Mesodermal cell (in vitro differentiated cells): ENCODE measurements at regions not wholly inside any gene's neighbourhood (a gene's known extent, or its start where the extent isn't known, plus 50 kb on each side); places are given as distances from the start of the nearest gene placed in this dataset.

Source experiments
- H3K27ac ChIP-seq: 2 replicates; pipeline ENCODE4 v1.7.0; 2013; ENCODE audit warnings: mild to moderate bottlenecking, low read depth, low read length, moderate library complexity; ENCODE audit not compliant: severe bottlenecking
- H3K36me3 ChIP-seq: 2 replicates; pipeline ENCODE4 v1.7.1; 2013; ENCODE audit warnings: mild to moderate bottlenecking, low read length, moderate library complexity; ENCODE audit not compliant: control insufficient read depth, insufficient read depth
- H3K4me1 ChIP-seq: one replicate; pipeline ENCODE4 v1.7.1; 2013; ENCODE audit warnings: mild to moderate bottlenecking, low read length; ENCODE audit not compliant: insufficient read depth, control insufficient read depth, poor library complexity, severe bottlenecking
- H3K4me3 ChIP-seq: 2 replicates; pipeline ENCODE4 v1.7.0; 2013; ENCODE audit warnings: low read length, control low read depth, mild to moderate bottlenecking; ENCODE audit not compliant: insufficient read depth, poor library complexity, severe bottlenecking; ENCODE audit errors: extremely low read depth
- H3K9me3 ChIP-seq: 2 replicates; pipeline ENCODE4 v1.7.1; 2013; ENCODE audit warnings: mild to moderate bottlenecking, low read length, moderate library complexity; ENCODE audit not compliant: control insufficient read depth
- whole genome bisulfite sequencing, 2 experiments: methylation state at CpG; one replicate each; pipeline ENCODE4 v1.1.5; 2013; ENCODE audit warnings: missing lambda C conversion rate in 2 of 2; ENCODE audit not compliant: insufficient coverage in 2 of 2; 5-methylcytosine and 5-hydroxymethylcytosine counted together

GRCh38 chr9:85405566-85405950, 336.2 kb downstream of the AGTPBP1 start:
- H3K4me1 ChIP-seq = peaks cover 26% of the 10 kb centered on the region
- no peaks in the 10 kb centered on the region for H3K9me3 ChIP-seq
- H3K4me3 ChIP-seq = no peak overlapping the region
- H3K36me3 ChIP-seq = no peaks in the 10 kb centered on the region
- no peak overlapping the region for H3K27ac ChIP-seq
- 89 to 99% methylated on average over 4 to 6 of the region's 6 CpGs for WGBS, 2 experiments

GRCh38 chr9:85404911-85405565, 336.7 kb downstream of the AGTPBP1 start:
- WGBS, 2 experiments = no CpG with 5 or more reads among the region's 3 CpGs
- H3K4me1 ChIP-seq = peaks cover 26% of the 10 kb centered on the region
- H3K36me3 ChIP-seq = no peaks in the 10 kb centered on the region
- no peak overlapping the region for H3K27ac ChIP-seq
- no peaks in the 10 kb centered on the region for H3K9me3 ChIP-seq
- H3K4me3 ChIP-seq = no peak overlapping the region

- Histone ChIP-seq H3K27ac (peak overlapping the region; percentile 55), H3K4me3 (no peak overlapping the region)
- 58 to 74% methylated on average over 3 of the region's 5 CpGs for WGBS, 2 experiments
Measured at GRCh38 chr9:85402551-85402950, 339.2 kb downstream of the AGTPBP1 start.

GRCh38 chr9:85401998-85402397, 339.8 kb downstream of the AGTPBP1 start:
- Histone ChIP-seq H3K27ac (peak overlapping the region; percentile 55), H3K4me3 (no peak overlapping the region), H3K4me1 (peaks cover 31% of the 10 kb centered on the region), H3K36me3 (no peaks in the 10 kb centered on the region), H3K9me3 (peaks cover 5% of the 10 kb centered on the region)
- 17% methylated on average over 1 of the region's 1 CpG; no CpG with 5 or more reads in 1 of the 2 experiments for WGBS, 2 experiments

More at GRCh38 chr9:85402551-85402950, 339.2 kb downstream of the AGTPBP1 start:
- peaks cover 5% of the 10 kb centered on the region for H3K9me3 ChIP-seq
- H3K36me3 ChIP-seq = no peaks in the 10 kb centered on the region
- H3K4me1 ChIP-seq = peaks cover 31% of the 10 kb centered on the region

GRCh38 chr9:85397005-85397404, 344.7 kb downstream of the AGTPBP1 start:
- H3K27ac ChIP-seq = no peak overlapping the region
- 100% methylated on average over 4 of the region's 6 CpGs for WGBS, 2 experiments

GRCh38 chr9:85392260-85392659, 349.5 kb downstream of the AGTPBP1 start:
- no peak overlapping the region for H3K4me3 ChIP-seq
- no peak overlapping the region for H3K27ac ChIP-seq
- peaks cover 6% of the 10 kb centered on the region for H3K4me1 ChIP-seq
- 100% methylated on average over 3 of the region's 5 CpGs for WGBS, 2 experiments
- no peaks in the 10 kb centered on the region for H3K9me3 ChIP-seq
- H3K36me3 ChIP-seq = no peaks in the 10 kb centered on the region

More at GRCh38 chr9:85397005-85397404, 344.7 kb downstream of the AGTPBP1 start:
- Histone ChIP-seq H3K4me1 (peaks cover 16% of the 10 kb centered on the region), H3K36me3 (no peaks in the 10 kb centered on the region), H3K9me3 (peaks cover 5% of the 10 kb centered on the region), H3K4me3 (no peak overlapping the region)

- 60% methylated on average over 1 of the region's 2 CpGs; no CpG with 5 or more reads in 1 of the 2 experiments for WGBS, 2 experiments
- H3K27ac ChIP-seq = peak overlapping the region; percentile 74
Measured at GRCh38 chr9:85377731-85378289, 363.9 kb downstream of the AGTPBP1 start.

GRCh38 chr9:85368781-85369180, 373.0 kb downstream of the AGTPBP1 start:
- H3K4me1 ChIP-seq = no peaks in the 10 kb centered on the region
- no peak overlapping the region for H3K4me3 ChIP-seq
- H3K9me3 ChIP-seq = no peaks in the 10 kb centered on the region
- H3K36me3 ChIP-seq = no peaks in the 10 kb centered on the region
- H3K27ac ChIP-seq = no peak overlapping the region
- WGBS, 2 experiments = 100% methylated on average over 1 of the region's 1 CpG

More at GRCh38 chr9:85377731-85378289, 363.9 kb downstream of the AGTPBP1 start:
- Histone ChIP-seq H3K9me3 (no peaks in the 10 kb centered on the region), H3K36me3 (no peaks in the 10 kb centered on the region), H3K4me3 (no peak overlapping the region), H3K4me1 (no peaks in the 10 kb centered on the region)

GRCh38 chr9:85359161-85359560, 382.6 kb downstream of the AGTPBP1 start:
- no peak overlapping the region for H3K27ac ChIP-seq
- WGBS, 2 experiments = 69 to 78% methylated on average over 4 to 5 of the region's 5 CpGs
- no peaks in the 10 kb centered on the region for H3K4me1 ChIP-seq
- no peaks in the 10 kb centered on the region for H3K9me3 ChIP-seq
- no peaks in the 10 kb centered on the region for H3K36me3 ChIP-seq
- H3K4me3 ChIP-seq = no peak overlapping the region

GRCh38 chr9:85349046-85349445, 392.7 kb downstream of the AGTPBP1 start:
- 93 to 95% methylated on average over 5 to 6 of the region's 6 CpGs for WGBS, 2 experiments
- H3K4me1 ChIP-seq = no peaks in the 10 kb centered on the region
- H3K4me3 ChIP-seq = no peak overlapping the region
- no peaks in the 10 kb centered on the region for H3K9me3 ChIP-seq
- H3K36me3 ChIP-seq = no peaks in the 10 kb centered on the region
- H3K27ac ChIP-seq = no peak overlapping the region

GRCh38 chr9:85347541-85347940, 394.2 kb downstream of the AGTPBP1 start:
- WGBS, 2 experiments = 88 to 100% methylated on average over 1 of the region's 6 CpGs
- H3K4me3 ChIP-seq = no peak overlapping the region
- H3K36me3 ChIP-seq = no peaks in the 10 kb centered on the region

More at GRCh38 chr9:85347541-85347940, 394.2 kb downstream of the AGTPBP1 start:
- H3K4me1 ChIP-seq = no peaks in the 10 kb centered on the region
- H3K27ac ChIP-seq = no peak overlapping the region
- H3K9me3 ChIP-seq = no peaks in the 10 kb centered on the region
